ENCODE measurements at regions not wholly inside any gene's neighbourhood (a gene's known extent, or its start where the extent isn't known, plus 50 kb on each side); places are given as distances from the start of the nearest gene placed in this dataset.

DNA sequence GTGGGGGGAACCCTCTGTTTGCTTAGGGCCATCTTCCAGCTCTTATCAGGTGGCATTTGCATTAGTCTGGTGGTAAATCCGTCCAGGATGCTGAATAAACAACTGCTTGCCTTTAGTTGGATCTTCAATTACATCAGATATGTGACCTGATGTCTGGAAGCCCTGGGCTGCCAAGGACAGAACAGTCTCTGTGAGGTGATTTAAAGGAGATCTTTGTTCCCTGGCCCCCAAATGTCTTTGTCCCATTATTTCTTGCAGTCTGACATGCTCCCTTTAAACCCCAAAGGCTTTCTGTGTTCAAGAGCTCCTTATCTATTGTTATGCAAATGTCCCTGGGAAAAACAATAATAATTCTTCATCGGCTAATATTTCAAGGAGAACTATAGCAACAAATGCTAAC, 84.6 kb upstream of the SPTLC3 start:
- no peak for TF ChIP-seq EZH2 (IDR thresholded peaks at IDR 0.05; ENCODE audit: borderline replicate concordance, low read depth, low read length, severe bottlenecking)
- TF ChIP-seq, protein P1, sequence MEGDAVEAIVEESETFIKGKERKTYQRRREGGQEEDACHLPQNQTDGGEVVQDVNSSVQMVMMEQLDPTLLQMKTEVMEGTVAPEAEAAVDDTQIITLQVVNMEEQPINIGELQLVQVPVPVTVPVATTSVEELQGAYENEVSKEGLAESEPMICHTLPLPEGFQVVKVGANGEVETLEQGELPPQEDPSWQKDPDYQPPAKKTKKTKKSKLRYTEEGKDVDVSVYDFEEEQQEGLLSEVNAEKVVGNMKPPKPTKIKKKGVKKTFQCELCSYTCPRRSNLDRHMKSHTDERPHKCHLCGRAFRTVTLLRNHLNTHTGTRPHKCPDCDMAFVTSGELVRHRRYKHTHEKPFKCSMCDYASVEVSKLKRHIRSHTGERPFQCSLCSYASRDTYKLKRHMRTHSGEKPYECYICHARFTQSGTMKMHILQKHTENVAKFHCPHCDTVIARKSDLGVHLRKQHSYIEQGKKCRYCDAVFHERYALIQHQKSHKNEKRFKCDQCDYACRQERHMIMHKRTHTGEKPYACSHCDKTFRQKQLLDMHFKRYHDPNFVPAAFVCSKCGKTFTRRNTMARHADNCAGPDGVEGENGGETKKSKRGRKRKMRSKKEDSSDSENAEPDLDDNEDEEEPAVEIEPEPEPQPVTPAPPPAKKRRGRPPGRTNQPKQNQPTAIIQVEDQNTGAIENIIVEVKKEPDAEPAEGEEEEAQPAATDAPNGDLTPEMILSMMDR (IDR thresholded peaks at IDR 0.05; ENCODE audit: borderline replicate concordance, extremely low read depth, low read length, poor library complexity, severe bottlenecking): no peak
- Histone ChIP-seq H3K79me2 (ENCODE audit: insufficient read depth, low read length) (no peaks in the 10 kb centered on the region), H4K20me1 (ENCODE audit: insufficient read depth, low read length) (no peaks in the 10 kb centered on the region), H3K4me1 (ENCODE audit: insufficient read depth, low read length) (no peaks in the 10 kb centered on the region), H3K9ac (ENCODE audit: low read depth, low read length) (no peak overlapping the region), H3K36me3 (ENCODE audit: insufficient read depth, low read length) (no peaks in the 10 kb centered on the region), H3K9me3 (ENCODE audit: insufficient read depth, low read length, severe bottlenecking) (no peaks in the 10 kb centered on the region), H3K4me2 (ENCODE audit: insufficient read depth, low read length) (no peak overlapping the region), H3K4me3 (ENCODE audit: low read depth in 1 of 2, low read length in 2 of 2) (no peak overlapping the region), H3K27ac (ENCODE audit: low read length) (no peak overlapping the region), H3K27me3 (ENCODE audit: insufficient read depth, low read length, poor library complexity) (no peaks in the 10 kb centered on the region), H2AFZ (ENCODE audit: low read depth, low read length) (no peak overlapping the region)
- DNase-seq: no peak
- no peak for ATAC-seq (ENCODE audit: insufficient read depth, low read depth)

DNA sequence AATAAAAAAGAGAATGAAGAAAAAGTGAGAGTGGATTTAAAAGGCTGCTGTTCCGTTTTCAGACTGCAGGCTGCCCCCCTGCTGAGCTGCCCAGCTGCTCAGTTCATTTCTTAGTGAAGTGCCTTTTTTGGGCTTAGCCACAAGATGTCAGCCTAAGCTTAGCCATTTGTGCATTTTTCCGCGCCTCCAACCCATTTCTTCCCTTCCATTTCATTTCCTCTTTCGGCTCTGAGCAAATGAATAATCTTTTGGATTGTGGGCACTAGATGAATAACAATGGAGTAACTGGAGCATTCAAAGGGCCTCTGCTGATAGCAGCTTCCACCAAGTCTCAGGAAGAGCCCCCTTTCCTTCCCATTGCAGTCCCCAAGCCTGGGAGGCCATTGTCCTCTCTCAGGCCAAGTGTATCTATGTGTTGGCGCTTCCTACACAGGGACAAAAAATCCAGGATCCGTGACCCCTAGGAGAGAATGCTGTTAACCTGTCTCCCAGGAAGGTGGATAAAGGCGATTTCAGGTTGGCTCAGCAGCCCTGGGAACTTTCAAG, 83.5 kb upstream of the SPTLC3 start:
- H4K20me1 ChIP-seq (ENCODE audit: insufficient read depth, low read length): no peaks in the 10 kb centered on the region
- H3K27ac ChIP-seq (ENCODE audit: low read length): no peak overlapping the region
- ATAC-seq (ENCODE audit: insufficient read depth, low read depth): peak; percentile 89
- H3K27me3 ChIP-seq (ENCODE audit: insufficient read depth, low read length, poor library complexity): no peaks in the 10 kb centered on the region
- H3K4me2 ChIP-seq (ENCODE audit: insufficient read depth, low read length): no peak overlapping the region
- H3K9ac ChIP-seq (ENCODE audit: low read depth, low read length): no peak overlapping the region
- peak; percentile 60 for DNase-seq
- H3K79me2 ChIP-seq (ENCODE audit: insufficient read depth, low read length): no peaks in the 10 kb centered on the region
- H2AFZ ChIP-seq (ENCODE audit: low read depth, low read length): no peak overlapping the region
- no peak overlapping the region for H3K4me3 ChIP-seq (ENCODE audit: low read depth in 1 of 2, low read length in 2 of 2)
- H3K36me3 ChIP-seq (ENCODE audit: insufficient read depth, low read length): no peaks in the 10 kb centered on the region
- TF ChIP-seq, protein P1 (IDR thresholded peaks at IDR 0.05; ENCODE audit: borderline replicate concordance, extremely low read depth, low read length, poor library complexity, severe bottlenecking): peak; percentile 83
- no peak for TF ChIP-seq EZH2 (IDR thresholded peaks at IDR 0.05; ENCODE audit: borderline replicate concordance, low read depth, low read length, severe bottlenecking)
- no peaks in the 10 kb centered on the region for H3K9me3 ChIP-seq (ENCODE audit: insufficient read depth, low read length, severe bottlenecking)
- H3K4me1 ChIP-seq (ENCODE audit: insufficient read depth, low read length): no peaks in the 10 kb centered on the region

DNA sequence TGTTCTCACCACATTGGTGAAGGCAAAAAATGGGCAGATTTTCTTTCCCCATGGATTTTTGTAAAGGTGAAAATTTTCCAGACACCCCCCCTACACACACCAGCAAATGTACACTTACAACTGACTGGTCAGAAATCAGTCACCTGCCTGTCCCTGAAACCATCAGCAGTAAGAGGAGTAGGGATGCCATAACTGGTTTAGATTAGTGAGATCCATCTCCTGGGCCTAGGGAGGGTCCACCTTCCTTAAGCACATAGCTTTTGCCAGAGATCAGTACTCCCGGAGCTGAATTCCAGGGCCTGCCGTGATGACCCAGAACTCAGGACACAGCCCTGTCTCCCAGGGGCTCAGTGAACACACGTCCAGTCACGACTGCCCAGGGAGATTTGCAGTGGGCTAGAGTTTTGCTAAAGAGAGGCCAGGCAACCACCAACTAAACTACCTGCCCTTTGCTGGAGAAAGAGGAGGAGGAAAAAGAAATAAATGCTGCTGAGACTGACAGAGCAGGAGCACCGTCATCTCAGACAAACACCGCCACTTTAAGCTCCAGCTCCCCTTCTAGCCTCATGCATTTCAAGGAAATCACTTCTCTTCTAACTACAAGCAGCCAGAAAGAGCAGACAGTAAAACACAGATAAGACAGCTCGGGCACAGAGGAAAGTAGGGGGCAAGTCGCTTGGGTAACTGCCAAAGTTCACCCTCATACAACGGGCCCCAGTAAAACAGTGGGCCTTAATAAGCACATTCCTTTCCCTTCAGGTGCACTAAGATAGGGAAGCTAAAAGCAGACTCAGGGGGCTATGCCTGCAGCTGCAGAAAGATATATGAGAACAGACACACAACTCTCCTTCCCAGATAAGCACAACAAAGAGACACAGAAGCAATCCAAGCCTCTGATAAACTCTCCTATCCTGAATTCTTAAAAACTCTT, 82.6 kb upstream of the SPTLC3 start:
- Histone ChIP-seq H3K9me3 (ENCODE audit: insufficient read depth, low read length, severe bottlenecking) (no peaks in the 10 kb centered on the region), H3K9ac (ENCODE audit: low read depth, low read length) (no peak overlapping the region), H3K4me1 (ENCODE audit: insufficient read depth, low read length) (no peaks in the 10 kb centered on the region), H4K20me1 (ENCODE audit: insufficient read depth, low read length) (no peaks in the 10 kb centered on the region), H3K4me3 (ENCODE audit: low read depth in 1 of 2, low read length in 2 of 2) (no peak overlapping the region), H3K36me3 (ENCODE audit: insufficient read depth, low read length) (no peaks in the 10 kb centered on the region), H3K27ac (ENCODE audit: low read length) (no peak overlapping the region), H3K4me2 (ENCODE audit: insufficient read depth, low read length) (no peak overlapping the region), H3K27me3 (ENCODE audit: insufficient read depth, low read length, poor library complexity) (no peaks in the 10 kb centered on the region), H3K79me2 (ENCODE audit: insufficient read depth, low read length) (no peaks in the 10 kb centered on the region), H2AFZ (ENCODE audit: low read depth, low read length) (no peak overlapping the region)
- TF ChIP-seq EZH2 (IDR thresholded peaks at IDR 0.05; ENCODE audit: borderline replicate concordance, low read depth, low read length, severe bottlenecking): no peak
- ATAC-seq (ENCODE audit: insufficient read depth, low read depth): no peak
- DNase-seq: no peak

DNA sequence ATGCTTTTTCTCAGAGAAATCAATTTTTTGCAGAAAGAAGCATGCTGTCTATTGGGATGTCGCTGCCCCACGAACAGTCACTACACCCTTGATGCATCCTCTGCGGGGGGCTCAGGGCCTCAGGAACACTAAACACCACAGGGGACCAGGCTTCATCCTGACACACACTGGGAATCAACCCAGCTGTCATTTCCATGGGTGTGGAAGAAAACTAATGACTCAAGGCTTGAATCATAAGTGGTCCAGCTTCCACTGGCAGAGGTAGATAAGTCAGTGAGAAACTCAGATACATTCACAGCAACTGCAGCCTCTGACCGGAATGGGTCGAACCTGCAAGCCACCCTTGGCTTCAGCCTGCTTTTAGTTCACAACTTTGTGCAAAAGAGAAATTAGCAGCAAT, 81.3 kb upstream of the SPTLC3 start:
- Histone ChIP-seq H3K9ac (ENCODE audit: low read depth, low read length) (no peak overlapping the region), H3K9me3 (ENCODE audit: insufficient read depth, low read length, severe bottlenecking) (no peaks in the 10 kb centered on the region), H3K36me3 (ENCODE audit: insufficient read depth, low read length) (no peaks in the 10 kb centered on the region), H4K20me1 (ENCODE audit: insufficient read depth, low read length) (no peaks in the 10 kb centered on the region), H3K4me1 (ENCODE audit: insufficient read depth, low read length) (no peaks in the 10 kb centered on the region), H3K4me3 (ENCODE audit: low read depth in 1 of 2, low read length in 2 of 2) (no peak overlapping the region), H3K4me2 (ENCODE audit: insufficient read depth, low read length) (no peak overlapping the region), H3K79me2 (ENCODE audit: insufficient read depth, low read length) (no peaks in the 10 kb centered on the region), H3K27me3 (ENCODE audit: insufficient read depth, low read length, poor library complexity) (peaks cover 8% of the 10 kb centered on the region), H2AFZ (ENCODE audit: low read depth, low read length) (no peak overlapping the region), H3K27ac (ENCODE audit: low read length) (no peak overlapping the region)
- ATAC-seq (ENCODE audit: insufficient read depth, low read depth) (no peak), DNase-seq (no peak)
- TF ChIP-seq, protein P1 (IDR thresholded peaks at IDR 0.05; ENCODE audit: borderline replicate concordance, extremely low read depth, low read length, poor library complexity, severe bottlenecking): no peak
- TF ChIP-seq EZH2 (IDR thresholded peaks at IDR 0.05; ENCODE audit: borderline replicate concordance, low read depth, low read length, severe bottlenecking): no peak
